ENCODE measurements at regions not wholly inside any gene's neighbourhood (a gene's known extent, or its start where the extent isn't known, plus 50 kb on each side); places are given as distances from the start of the nearest gene placed in this dataset.

GRCh38 chr5:3201941-3202340 lies 393.7 kb upstream of the IRX1 start:
- no peaks in the 10 kb centered on the region for H3K27me3 ChIP-seq (replicated peaks)
- no peak overlapping the region for H3K4me3 ChIP-seq
- DNase-seq (ENCODE audit: low read depth in 1 of 2, low spot score in 2 of 2) = no peak
- H3K27ac ChIP-seq = no peak overlapping the region
- no peaks in the 10 kb centered on the region for H3K36me3 ChIP-seq
- peaks cover 24% of the 10 kb centered on the region for H3K9me3 ChIP-seq (replicated peaks)
- H3K4me1 ChIP-seq (replicated peaks) = no peaks in the 10 kb centered on the region

GRCh38 chr5:3201121-3201520 lies 394.5 kb upstream of the IRX1 start:
- H3K4me1 ChIP-seq (replicated peaks) = no peaks in the 10 kb centered on the region
- peaks cover 24% of the 10 kb centered on the region for H3K9me3 ChIP-seq (replicated peaks)
- no peaks in the 10 kb centered on the region for H3K36me3 ChIP-seq
- H3K27ac ChIP-seq = no peak overlapping the region
- H3K4me3 ChIP-seq = no peak overlapping the region
- no peaks in the 10 kb centered on the region for H3K27me3 ChIP-seq (replicated peaks)
- no peak for DNase-seq (ENCODE audit: low read depth in 1 of 2, low spot score in 2 of 2)

GRCh38 chr5:3199962-3200755 lies 395.5 kb upstream of the IRX1 start:
- no peak overlapping the region for H3K4me3 ChIP-seq
- no peaks in the 10 kb centered on the region for H3K27me3 ChIP-seq (replicated peaks)
- peaks cover 23% of the 10 kb centered on the region for H3K9me3 ChIP-seq (replicated peaks)
- no peak for DNase-seq (ENCODE audit: low read depth in 1 of 2, low spot score in 2 of 2)
- H3K36me3 ChIP-seq = no peaks in the 10 kb centered on the region
- H3K4me1 ChIP-seq (replicated peaks) = no peaks in the 10 kb centered on the region
- H3K27ac ChIP-seq = no peak overlapping the region

- no peak for DNase-seq (ENCODE audit: low read depth in 1 of 2, low spot score in 2 of 2)
- Histone ChIP-seq H3K9me3 (replicated peaks) (peaks cover 19% of the 10 kb centered on the region), H3K27ac (no peak overlapping the region), H3K4me1 (replicated peaks) (no peaks in the 10 kb centered on the region), H3K4me3 (no peak overlapping the region), H3K36me3 (no peaks in the 10 kb centered on the region), H3K27me3 (replicated peaks) (no peaks in the 10 kb centered on the region)
These were observed 397.6 kb upstream of the IRX1 start for GRCh38 chr5:3198074-3198449.

GRCh38 chr5:3197304-3198073 lies 398.1 kb upstream of the IRX1 start:
- no peak overlapping the region for H3K27ac ChIP-seq
- no peaks in the 10 kb centered on the region for H3K27me3 ChIP-seq (replicated peaks)
- no peaks in the 10 kb centered on the region for H3K4me1 ChIP-seq (replicated peaks)
- no peak overlapping the region for H3K4me3 ChIP-seq
- no peaks in the 10 kb centered on the region for H3K36me3 ChIP-seq
- no peak for DNase-seq (ENCODE audit: low read depth in 1 of 2, low spot score in 2 of 2)
- peaks cover 20% of the 10 kb centered on the region for H3K9me3 ChIP-seq (replicated peaks)

GRCh38 chr5:3195994-3196393 lies 399.6 kb upstream of the IRX1 start:
- Histone ChIP-seq H3K36me3 (no peaks in the 10 kb centered on the region), H3K9me3 (replicated peaks) (peaks cover 15% of the 10 kb centered on the region), H3K4me1 (replicated peaks) (no peaks in the 10 kb centered on the region), H3K4me3 (no peak overlapping the region), H3K27ac (no peak overlapping the region), H3K27me3 (replicated peaks) (no peaks in the 10 kb centered on the region)
- no peak for DNase-seq (ENCODE audit: low read depth in 1 of 2, low spot score in 2 of 2)

GRCh38 chr5:3194684-3195083 lies 400.9 kb upstream of the IRX1 start:
- Histone ChIP-seq H3K9me3 (replicated peaks) (peaks cover 16% of the 10 kb centered on the region), H3K4me3 (no peak overlapping the region), H3K36me3 (no peaks in the 10 kb centered on the region), H3K27ac (no peak overlapping the region), H3K4me1 (replicated peaks) (no peaks in the 10 kb centered on the region), H3K27me3 (replicated peaks) (no peaks in the 10 kb centered on the region)
- DNase-seq (ENCODE audit: low read depth in 1 of 2, low spot score in 2 of 2) = no peak

GRCh38 chr5:3194271-3194670 lies 401.4 kb upstream of the IRX1 start:
- no peaks in the 10 kb centered on the region for H3K4me1 ChIP-seq (replicated peaks)
- H3K9me3 ChIP-seq (replicated peaks) = peaks cover 16% of the 10 kb centered on the region
- H3K36me3 ChIP-seq = no peaks in the 10 kb centered on the region
- DNase-seq (ENCODE audit: low read depth in 1 of 2, low spot score in 2 of 2) = peak in 1 of 2 experiments; percentile 2
- H3K27me3 ChIP-seq (replicated peaks) = no peaks in the 10 kb centered on the region
- H3K4me3 ChIP-seq = no peak overlapping the region
- no peak overlapping the region for H3K27ac ChIP-seq

- Histone ChIP-seq H3K4me3 (no peak overlapping the region), H3K36me3 (no peaks in the 10 kb centered on the region), H3K9me3 (replicated peaks) (peaks cover 14% of the 10 kb centered on the region), H3K27ac (no peak overlapping the region), H3K27me3 (replicated peaks) (no peaks in the 10 kb centered on the region), H3K4me1 (replicated peaks) (no peaks in the 10 kb centered on the region)
- peak in 1 of 2 experiments; percentile 28 for DNase-seq (ENCODE audit: low read depth in 1 of 2, low spot score in 2 of 2)
These were observed 404.0 kb upstream of the IRX1 start for GRCh38 chr5:3191585-3191984.

- DNase-seq (ENCODE audit: low read depth in 1 of 2, low spot score in 2 of 2) = peak in 1 of 2 experiments; percentile 31
- Histone ChIP-seq H3K4me3 (no peak overlapping the region), H3K27ac (no peak overlapping the region), H3K27me3 (replicated peaks) (no peaks in the 10 kb centered on the region), H3K36me3 (no peaks in the 10 kb centered on the region), H3K4me1 (replicated peaks) (no peaks in the 10 kb centered on the region), H3K9me3 (replicated peaks) (peaks cover 14% of the 10 kb centered on the region)
These were observed 404.7 kb upstream of the IRX1 start for GRCh38 chr5:3190930-3191329.

GRCh38 chr5:3190433-3190832 lies 405.2 kb upstream of the IRX1 start:
- Histone ChIP-seq H3K4me3 (no peak overlapping the region), H3K36me3 (no peaks in the 10 kb centered on the region), H3K27ac (no peak overlapping the region), H3K4me1 (replicated peaks) (no peaks in the 10 kb centered on the region), H3K9me3 (replicated peaks) (peaks cover 14% of the 10 kb centered on the region), H3K27me3 (replicated peaks) (no peaks in the 10 kb centered on the region)
- no peak for DNase-seq (ENCODE audit: low read depth in 1 of 2, low spot score in 2 of 2)

GRCh38 chr5:3187771-3188425 lies 407.7 kb upstream of the IRX1 start:
- Histone ChIP-seq H3K4me3 (no peak overlapping the region), H3K27me3 (replicated peaks) (no peaks in the 10 kb centered on the region), H3K36me3 (no peaks in the 10 kb centered on the region), H3K4me1 (replicated peaks) (no peaks in the 10 kb centered on the region), H3K27ac (no peak overlapping the region), H3K9me3 (replicated peaks) (peaks cover 6% of the 10 kb centered on the region)
- peak in 1 of 2 experiments; percentile 32 for DNase-seq (ENCODE audit: low read depth in 1 of 2, low spot score in 2 of 2)

- H3K4me1 ChIP-seq (replicated peaks) = no peaks in the 10 kb centered on the region
- no peak overlapping the region for H3K27ac ChIP-seq
- no peaks in the 10 kb centered on the region for H3K36me3 ChIP-seq
- DNase-seq (ENCODE audit: low read depth in 1 of 2, low spot score in 2 of 2) = no peak
- H3K4me3 ChIP-seq = no peak overlapping the region
- H3K27me3 ChIP-seq (replicated peaks) = no peaks in the 10 kb centered on the region
- H3K9me3 ChIP-seq (replicated peaks) = peaks cover 6% of the 10 kb centered on the region
These were observed 408.8 kb upstream of the IRX1 start for GRCh38 chr5:3186736-3187405.
